Neural progenitor cell (in vitro differentiated cells): ENCODE measurements at regions not wholly inside any gene's neighbourhood (a gene's known extent, or its start where the extent isn't known, plus 50 kb on each side); places are given as distances from the start of the nearest gene placed in this dataset.

ENCODE experiments used
- DNase-seq: peaks from one replicate; pipeline ENCODE4 v3.0.0-alpha.2; 2016; ENCODE audit warnings: low spot score
- H2AFZ ChIP-seq: fragments of 200-600 bp; sonication (generic); replicated peaks from 2 replicates; pipeline ENCODE4 v1.6.1; 2016; ENCODE audit warnings: antibody characterized with exemption
- H3F3A ChIP-seq: fragments of 200-600 bp; sonication (generic); 2 replicates; pipeline ENCODE4 v1.6.1; 2016; ENCODE audit warnings: antibody characterized with exemption, low read depth
- H3K27ac ChIP-seq: fragments of 200-600 bp; sonication (generic); 2 replicates; pipeline ENCODE4 v1.5.1; 2016; ENCODE audit warnings: mild to moderate bottlenecking
- H3K27me3 ChIP-seq: fragments of 200-600 bp; sonication (generic); 2 replicates; pipeline ENCODE4 v1.6.1; 2016; ENCODE audit warnings: mild to moderate bottlenecking, moderate library complexity
- H3K36me3 ChIP-seq: fragments of 200-600 bp; sonication (generic); 2 replicates; pipeline ENCODE4 v1.5.1; 2016
- H3K4me1 ChIP-seq: fragments of 200-600 bp; sonication (generic); 2 replicates; pipeline ENCODE4 v1.6.1; 2016; ENCODE audit warnings: mixed run types
- H3K4me2 ChIP-seq: fragments of 200-600 bp; sonication (generic); 2 replicates; pipeline ENCODE4 v1.6.1; 2016
- H3K4me3 ChIP-seq: fragments of 200-600 bp; sonication (generic); 2 replicates; pipeline ENCODE4 v1.5.1; 2016
- H3K79me2 ChIP-seq: fragments of 200-600 bp; sonication (generic); 2 replicates; pipeline ENCODE4 v1.6.1; 2016; ENCODE audit warnings: low read depth
- H3K9ac ChIP-seq: fragments of 200-600 bp; sonication (generic); 2 replicates; pipeline ENCODE4 v1.6.1; 2016
- H3K9me3 ChIP-seq: fragments of 200-600 bp; sonication (generic); 2 replicates; pipeline ENCODE4 v1.5.1; 2016; ENCODE audit warnings: low read depth
- H4K20me1 ChIP-seq: fragments of 200-600 bp; sonication (generic); 2 replicates; pipeline ENCODE4 v1.6.1; 2016; ENCODE audit warnings: low read depth
- H3K27ac Mint-ChIP-seq: 3 replicates; pipeline ENCODE4 v1.8.0; 2021; ENCODE audit warnings: mixed read lengths
- H3K27me3 Mint-ChIP-seq: 2 replicates; pipeline ENCODE4 v1.8.0; 2022; ENCODE audit warnings: low read depth, mild to moderate bottlenecking, inconsistent platforms, moderate library complexity, mixed read lengths; ENCODE audit not compliant: insufficient read depth
- H3K36me3 Mint-ChIP-seq: 3 replicates; pipeline ENCODE4 v1.8.0; 2021; ENCODE audit warnings: mixed read lengths
- H3K4me1 Mint-ChIP-seq: 3 replicates; pipeline ENCODE4 v1.8.0; 2021; ENCODE audit warnings: mixed read lengths
- H3K4me3 Mint-ChIP-seq: 3 replicates; pipeline ENCODE4 v1.8.0; 2021; ENCODE audit warnings: mild to moderate bottlenecking, moderate library complexity, mixed read lengths
- H3K9me3 Mint-ChIP-seq: 3 replicates; pipeline ENCODE4 v1.8.0; 2020; ENCODE audit warnings: mixed read lengths
- CTCF ChIP-seq: fragments of 200-600 bp; sonication (generic); IDR thresholded peaks from 2 replicates; pipeline ENCODE4 v1.5.1; 2017; ENCODE audit warnings: antibody characterized with exemption, mild to moderate bottlenecking
- EZH2 ChIP-seq: fragments of 200-600 bp; sonication (generic); IDR thresholded peaks from 2 replicates; pipeline ENCODE4 v1.6.1; 2017; ENCODE audit warnings: antibody characterized with exemption, mild to moderate bottlenecking, moderate library complexity
- EZH2phosphoT487 ChIP-seq: fragments of 200-600 bp; sonication (generic); IDR thresholded peaks from 2 replicates; pipeline ENCODE4 v1.6.1; 2017; ENCODE audit warnings: antibody characterized with exemption

DNA sequence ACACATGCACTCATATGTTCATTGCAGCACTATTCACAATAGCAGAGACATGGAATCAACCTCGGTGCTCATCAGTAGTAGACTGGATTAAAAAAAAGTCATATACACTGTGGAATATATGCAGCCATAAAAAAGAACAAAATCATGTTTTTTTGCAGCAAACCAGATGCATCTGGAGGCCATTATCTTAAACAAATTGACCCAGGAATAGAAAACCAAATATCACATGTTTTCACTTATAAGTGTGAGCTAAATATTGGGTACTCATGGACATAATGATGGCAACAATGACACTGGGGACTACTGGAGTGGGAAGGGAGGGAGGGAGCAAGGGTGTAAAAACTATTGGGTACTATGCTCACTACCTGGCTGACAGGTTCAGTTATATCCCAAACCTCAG is 792.6 kb downstream of the EPHA4 start:
- H3K4me2 ChIP-seq: no peak overlapping the region

DNA sequence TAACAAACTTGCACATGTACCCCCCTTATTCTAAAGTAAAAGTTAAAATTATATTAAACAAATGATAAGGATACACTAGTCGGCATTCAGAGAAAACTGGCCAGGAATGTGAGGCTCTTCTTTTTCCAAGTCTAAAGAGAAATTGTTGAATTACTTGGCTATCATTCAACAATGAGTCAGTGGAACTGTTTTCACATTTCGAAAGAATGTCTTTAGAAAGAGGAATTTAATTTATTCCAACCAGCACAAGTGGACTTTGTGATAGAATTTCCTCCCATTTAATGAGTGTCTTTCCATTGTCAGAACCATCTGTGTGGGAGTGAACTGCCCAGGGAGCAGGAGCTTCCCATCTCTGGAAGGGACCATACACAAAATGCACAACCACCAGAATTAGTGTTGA is 792.2 kb downstream of the EPHA4 start:
- no peak overlapping the region for H3K27ac Mint-ChIP-seq
- no peak overlapping the region for H3K4me3 Mint-ChIP-seq
- TF ChIP-seq EZH2phosphoT487 (no peak), EZH2 (no peak), CTCF (no peak)
- peaks cover 4% of the 10 kb centered on the region for H3K36me3 Mint-ChIP-seq
- Histone ChIP-seq H3K4me3 (no peak overlapping the region), H3K27ac (no peak overlapping the region), H3K4me1 (peaks cover 40% of the 10 kb centered on the region), H3K36me3 (no peaks in the 10 kb centered on the region), H3K79me2 (no peaks in the 10 kb centered on the region), H3F3A (peaks cover 37% of the 10 kb centered on the region), H4K20me1 (no peaks in the 10 kb centered on the region), H3K9me3 (no peaks in the 10 kb centered on the region), H3K9ac (no peak overlapping the region), H3K27me3 (peaks cover 7% of the 10 kb centered on the region), H2AFZ (no peak overlapping the region), H3K4me2 (no peak overlapping the region)
- H3K27me3 Mint-ChIP-seq: peaks cover 4% of the 10 kb centered on the region
- H3K9me3 Mint-ChIP-seq: peaks cover 22% of the 10 kb centered on the region
- no peak for DNase-seq
- H3K4me1 Mint-ChIP-seq: peaks cover 34% of the 10 kb centered on the region

More for the DNA sequence above, 792.6 kb downstream of the EPHA4 start:
- Mint-ChIP-seq H3K4me3 (no peak overlapping the region), H3K27me3 (peaks cover 4% of the 10 kb centered on the region), H3K9me3 (peaks cover 23% of the 10 kb centered on the region), H3K4me1 (peaks cover 34% of the 10 kb centered on the region), H3K36me3 (peaks cover 4% of the 10 kb centered on the region), H3K27ac (no peak overlapping the region)
- no peaks in the 10 kb centered on the region for H3K9me3 ChIP-seq
- H3K79me2 ChIP-seq: no peaks in the 10 kb centered on the region
- no peak overlapping the region for H3K27ac ChIP-seq
- no peak for TF ChIP-seq EZH2phosphoT487
- TF ChIP-seq CTCF: no peak
- no peak for TF ChIP-seq EZH2
- H3K4me3 ChIP-seq: no peak overlapping the region
- H3K4me1 ChIP-seq: peaks cover 40% of the 10 kb centered on the region
- H4K20me1 ChIP-seq: no peaks in the 10 kb centered on the region
- H2AFZ ChIP-seq: no peak overlapping the region
- no peak overlapping the region for H3K9ac ChIP-seq
- DNase-seq: no peak
- H3K27me3 ChIP-seq: peaks cover 7% of the 10 kb centered on the region
- no peaks in the 10 kb centered on the region for H3K36me3 ChIP-seq
- peaks cover 37% of the 10 kb centered on the region for H3F3A ChIP-seq

DNA sequence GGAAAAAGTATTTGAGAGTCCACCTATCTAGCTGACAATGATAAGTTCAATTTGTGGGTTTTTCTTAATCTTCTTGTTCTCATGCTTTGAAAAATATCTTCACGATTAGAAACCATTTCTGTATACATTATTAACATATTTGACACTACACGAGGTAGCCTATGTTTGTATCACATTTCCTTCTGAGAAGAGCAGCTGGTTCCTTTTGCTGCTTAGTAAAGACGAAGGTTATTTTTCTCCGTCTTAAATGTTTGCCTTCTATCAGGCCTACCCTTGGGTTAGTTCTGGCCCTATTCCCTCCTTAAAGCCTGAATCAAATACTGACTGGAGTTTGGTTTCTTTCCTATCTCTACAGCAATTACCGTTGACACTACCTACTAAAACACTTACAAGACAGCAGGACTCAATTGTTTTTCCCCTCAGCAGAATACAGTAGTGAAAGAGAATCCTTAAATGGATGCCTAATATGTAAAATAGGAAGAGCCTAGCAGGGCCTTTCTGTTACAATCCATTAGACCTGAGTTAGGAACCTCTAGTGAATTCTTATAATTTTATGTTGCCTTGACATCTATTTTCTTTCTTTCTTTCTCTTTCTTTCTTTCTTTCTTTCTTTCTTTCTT is 790.4 kb downstream of the EPHA4 start:
- Histone ChIP-seq H3K4me2 (no peak overlapping the region), H3K4me1 (peaks cover 26% of the 10 kb centered on the region), H4K20me1 (no peaks in the 10 kb centered on the region), H3K27ac (no peak overlapping the region), H2AFZ (peak overlapping the region; percentile 58), H3K4me3 (no peak overlapping the region), H3K9me3 (no peaks in the 10 kb centered on the region), H3K79me2 (no peaks in the 10 kb centered on the region), H3F3A (peaks cover 20% of the 10 kb centered on the region), H3K36me3 (no peaks in the 10 kb centered on the region), H3K27me3 (peaks cover 7% of the 10 kb centered on the region), H3K9ac (no peak overlapping the region)
- no peak for TF ChIP-seq EZH2phosphoT487
- no peak for TF ChIP-seq CTCF
- no peak for TF ChIP-seq EZH2
- Mint-ChIP-seq H3K27ac (no peak overlapping the region), H3K27me3 (peaks cover 2% of the 10 kb centered on the region), H3K4me3 (no peak overlapping the region), H3K36me3 (peaks cover 4% of the 10 kb centered on the region), H3K9me3 (peaks cover 16% of the 10 kb centered on the region), H3K4me1 (peaks cover 19% of the 10 kb centered on the region)
- DNase-seq: no peak
